OCI-LY7 (cell line): ENCODE measurements at regions not wholly inside any gene's neighbourhood (a gene's known extent, or its start where the extent isn't known, plus 50 kb on each side); places are given as distances from the start of the nearest gene placed in this dataset.
A peak's percentile ranks its signal among the peaks of the same experiment; 100 is the strongest.

Experiments
- BruUV-seq: library from RNA; stranded (reverse); fragments of 400-500 nt; replicated peaks from 2 replicates; lab custom pipeline; 2021; lab: Mats Ljungman, UMichigan
- CTCF ChIA-PET: fragments of 300-600 bp; sonication (Branson Sonifier 250); formaldehyde crosslinking; loops from one replicate; lab custom pipeline; 2022; ENCODE audit warnings: antibody characterized with exemption; ENCODE audit not compliant: unreplicated experiment; lab: Charles Lee
- POLR2A ChIA-PET: fragments of 300-600 bp; sonication (Branson Sonifier 250); formaldehyde crosslinking; loops from one replicate; lab custom pipeline; 2022; ENCODE audit warnings: antibody characterized with exemption; lab: Charles Lee
- DNase-seq: peaks from one replicate; pipeline ENCODE4 v3.0.0-alpha.2; 2015; ENCODE audit warnings: low spot score
- H2AFZ ChIP-seq: fragments of 200-600 bp; sonication (generic), shearing (Covaris generic); 2 replicates; pipeline ENCODE4 v1.6.1; 2014; ENCODE audit warnings: mild to moderate bottlenecking, antibody characterized with exemption, low read length, moderate library complexity
- H3K27ac ChIP-seq: fragments of 200-600 bp; sonication (generic); 2 replicates; pipeline ENCODE4 v1.5.1; 2014; ENCODE audit warnings: mixed run types, low read depth, mild to moderate bottlenecking, moderate library complexity, low read length, inconsistent platforms; ENCODE audit not compliant: poor library complexity, severe bottlenecking
- H3K36me3 ChIP-seq: fragments of 200-600 bp; sonication (generic); 2 replicates; pipeline ENCODE4 v1.6.1; 2014; ENCODE audit warnings: mild to moderate bottlenecking, antibody characterized with exemption, low read length, moderate library complexity, mixed read lengths; ENCODE audit not compliant: insufficient read depth
- H3K4me1 ChIP-seq: fragments of 200-600 bp; sonication (generic); 2 replicates; pipeline ENCODE4 v1.5.1; 2014; ENCODE audit warnings: mild to moderate bottlenecking, low read length; ENCODE audit not compliant: insufficient read depth, poor library complexity, severe bottlenecking
- H3K4me2 ChIP-seq: fragments of 200-600 bp; sonication (generic); 2 replicates; pipeline ENCODE4 v1.6.1; 2014; ENCODE audit warnings: mild to moderate bottlenecking, low read length
- H3K4me3 ChIP-seq: fragments of 200-600 bp; sonication (generic); 2 replicates; pipeline ENCODE4 v1.5.1; 2014; ENCODE audit warnings: mild to moderate bottlenecking, low read depth, low read length; ENCODE audit not compliant: poor library complexity, severe bottlenecking
- H3K79me2 ChIP-seq: fragments of 200-600 bp; sonication (generic); 2 replicates; pipeline ENCODE4 v1.6.1; 2016; ENCODE audit warnings: low read depth, mild to moderate bottlenecking, low read length, moderate library complexity, mixed read lengths; ENCODE audit not compliant: insufficient read depth
- H3K9me2 ChIP-seq: fragments of 200-600 bp; sonication (generic); 2 replicates; pipeline ENCODE4 v1.6.1; 2016; ENCODE audit warnings: mild to moderate bottlenecking, low read length, mixed read lengths; ENCODE audit not compliant: insufficient read depth
- H3K9me3 ChIP-seq: fragments of 200-600 bp; sonication (generic); 2 replicates; pipeline ENCODE4 v1.6.1; 2014; ENCODE audit warnings: mild to moderate bottlenecking, mixed run types, low read length, mixed read lengths
- H4K20me1 ChIP-seq: fragments of 200-600 bp; sonication (generic); 2 replicates; pipeline ENCODE4 v1.6.1; 2014; ENCODE audit warnings: mild to moderate bottlenecking, antibody characterized with exemption, low read length, moderate library complexity, mixed read lengths; ENCODE audit not compliant: insufficient read depth
- EZH2phosphoT487 ChIP-seq: fragments of 200-600 bp; sonication (generic); IDR thresholded peaks from 2 replicates; pipeline ENCODE4 v1.6.1; 2018; ENCODE audit warnings: low read depth, borderline replicate concordance, mild to moderate bottlenecking, mixed run types, antibody characterized with exemption, low read length, moderate library complexity, mixed read lengths
- intact Hi-C: fragments of 100-400 bp; cut with micrococcal nuclease; formaldehyde crosslinking; loops from one replicate; pipeline ENCODE4 v1.10.0; 2022; ENCODE audit not compliant: unreplicated experiment
- TF ChIP-seq, protein P1 (sequence below): fragments of 200-600 bp; sonication (generic); conservative IDR thresholded peaks from 2 replicates; pipeline ENCODE4 v1.5.1; 2014; ENCODE audit warnings: mild to moderate bottlenecking, antibody characterized with exemption, low read length, moderate library complexity, mixed read lengths

DNA sequence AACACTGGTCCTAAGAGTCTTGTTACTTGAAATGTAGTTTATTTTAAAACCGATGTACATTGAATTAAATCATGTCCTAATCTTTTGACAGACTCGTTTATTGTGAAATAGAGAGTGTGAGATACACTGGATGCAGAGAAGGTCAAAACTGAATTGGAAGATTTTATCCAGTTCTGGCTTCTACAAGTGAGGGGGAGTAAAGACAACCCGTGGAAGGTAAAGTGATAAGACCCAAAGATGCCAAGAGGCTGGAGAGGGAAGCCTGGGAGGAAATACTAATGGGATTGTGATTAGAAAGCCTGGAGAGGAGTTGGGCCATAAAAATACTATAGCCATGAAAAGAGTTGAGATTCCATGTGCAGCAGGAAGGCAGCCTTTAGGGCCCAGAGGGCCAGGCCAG is 424.5 kb upstream of the NR3C2 start:
- Histone ChIP-seq H3K4me2 (no peak overlapping the region), H3K9me3 (no peaks in the 10 kb centered on the region), H3K4me1 (no peaks in the 10 kb centered on the region), H2AFZ (no peak overlapping the region), H3K79me2 (no peaks in the 10 kb centered on the region), H3K36me3 (no peaks in the 10 kb centered on the region), H3K9me2 (no peaks in the 10 kb centered on the region), H3K4me3 (no peak overlapping the region), H4K20me1 (no peaks in the 10 kb centered on the region), H3K27ac (no peak overlapping the region)
- ChIA-PET CTCF (no interaction called here), POLR2A (no interaction called here)
- no peak for TF ChIP-seq EZH2phosphoT487
- TF ChIP-seq, protein P1, sequence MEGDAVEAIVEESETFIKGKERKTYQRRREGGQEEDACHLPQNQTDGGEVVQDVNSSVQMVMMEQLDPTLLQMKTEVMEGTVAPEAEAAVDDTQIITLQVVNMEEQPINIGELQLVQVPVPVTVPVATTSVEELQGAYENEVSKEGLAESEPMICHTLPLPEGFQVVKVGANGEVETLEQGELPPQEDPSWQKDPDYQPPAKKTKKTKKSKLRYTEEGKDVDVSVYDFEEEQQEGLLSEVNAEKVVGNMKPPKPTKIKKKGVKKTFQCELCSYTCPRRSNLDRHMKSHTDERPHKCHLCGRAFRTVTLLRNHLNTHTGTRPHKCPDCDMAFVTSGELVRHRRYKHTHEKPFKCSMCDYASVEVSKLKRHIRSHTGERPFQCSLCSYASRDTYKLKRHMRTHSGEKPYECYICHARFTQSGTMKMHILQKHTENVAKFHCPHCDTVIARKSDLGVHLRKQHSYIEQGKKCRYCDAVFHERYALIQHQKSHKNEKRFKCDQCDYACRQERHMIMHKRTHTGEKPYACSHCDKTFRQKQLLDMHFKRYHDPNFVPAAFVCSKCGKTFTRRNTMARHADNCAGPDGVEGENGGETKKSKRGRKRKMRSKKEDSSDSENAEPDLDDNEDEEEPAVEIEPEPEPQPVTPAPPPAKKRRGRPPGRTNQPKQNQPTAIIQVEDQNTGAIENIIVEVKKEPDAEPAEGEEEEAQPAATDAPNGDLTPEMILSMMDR = no peak
- BruUV-seq = no TSS peak
- DNase-seq = no peak
- intact Hi-C loops = no loop called here

DNA sequence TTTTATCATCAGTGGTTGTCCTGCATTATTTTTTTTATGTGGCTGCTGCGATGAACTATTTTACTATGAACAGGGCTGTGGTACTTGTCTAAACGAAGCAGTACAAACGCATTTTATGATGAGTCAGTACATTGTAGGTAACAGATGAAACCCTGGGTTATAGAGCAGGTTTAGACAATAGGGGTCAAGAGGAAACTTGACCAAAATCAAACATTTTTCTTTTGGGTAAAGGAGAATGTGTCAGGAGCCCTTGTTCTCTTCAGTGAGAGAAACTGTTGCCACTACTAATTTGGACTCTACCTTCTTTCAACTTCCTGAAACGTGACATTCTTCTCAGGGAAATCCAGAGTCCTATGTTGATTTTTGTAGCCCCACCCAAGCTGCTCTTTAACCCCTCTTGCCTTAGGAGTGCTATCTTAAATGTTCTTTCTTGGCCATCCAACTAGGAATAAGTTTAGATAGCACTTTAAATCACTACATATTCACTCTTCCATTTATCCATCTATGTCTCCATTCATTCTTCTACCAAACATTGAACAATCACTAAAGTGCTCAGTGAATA is 415.8 kb upstream of the NR3C2 start:
- CTCF ChIA-PET = no interaction called here
- POLR2A ChIA-PET = no interaction called here

More for the DNA sequence above, 415.8 kb upstream of the NR3C2 start:
- Histone ChIP-seq H3K9me3 (no peaks in the 10 kb centered on the region), H3K36me3 (no peaks in the 10 kb centered on the region), H4K20me1 (no peaks in the 10 kb centered on the region), H3K79me2 (no peaks in the 10 kb centered on the region), H3K9me2 (no peaks in the 10 kb centered on the region), H3K4me2 (no peak overlapping the region), H3K27ac (no peak overlapping the region), H3K4me3 (no peak overlapping the region), H2AFZ (peak overlapping the region; percentile 26; the same call in 1 of the 2 replicates), H3K4me1 (no peaks in the 10 kb centered on the region)
- DNase-seq = no peak
- intact Hi-C loops = no loop called here
- no TSS peak for BruUV-seq
- TF ChIP-seq, protein P1 = no peak
- TF ChIP-seq EZH2phosphoT487 = no peak
